Fibroblast of skin of abdomen (primary cell): ENCODE measurements at regions not wholly inside any gene's neighbourhood (a gene's known extent, or its start where the extent isn't known, plus 50 kb on each side); places are given as distances from the start of the nearest gene placed in this dataset.
"Not testable (repeated sequence)": the region's sequence is repeated elsewhere in the genome, so short reads cannot be mapped to it uniquely, and the experiment has no call there.

Source experiments
- DNase-seq: peaks from one replicate; pipeline ENCODE4 v3.0.0-alpha.2; 2013

- no peak for DNase-seq
Observed at GRCh38 chr17:43315858-43316521, 82.2 kb upstream of the RNU2-1 start.

DNA sequence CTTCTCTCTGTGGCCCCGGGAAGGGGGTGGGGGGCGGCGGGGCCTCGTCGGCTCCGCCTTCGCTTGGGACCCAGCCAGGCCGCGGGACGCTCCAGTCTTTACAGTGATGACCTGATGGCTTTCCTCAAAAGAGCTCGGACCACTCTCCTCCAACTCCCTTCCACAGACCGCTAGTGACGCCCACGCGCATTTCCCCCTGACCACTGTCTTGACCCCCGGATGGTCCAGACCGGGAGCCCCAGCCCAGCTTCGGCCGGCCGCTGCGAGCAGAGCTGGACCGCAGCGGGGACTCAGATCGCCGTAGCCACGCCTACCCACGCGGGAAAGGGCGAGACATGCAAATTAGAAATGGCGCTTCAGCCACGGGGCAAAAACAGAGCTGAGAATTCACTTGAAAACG lies 81.6 kb upstream of the RNU2-1 start:
- no peak for DNase-seq

- DNase-seq: no peak
Observed at GRCh38 chr17:43314611-43315011, 80.8 kb upstream of the RNU2-1 start.

GRCh38 chr17:43312011-43312410 lies 78.2 kb upstream of the RNU2-1 start:
- no peak for DNase-seq

GRCh38 chr17:43309505-43310332 lies 75.9 kb upstream of the RNU2-1 start:
- no peak for DNase-seq

- DNase-seq: no peak
Observed at GRCh38 chr17:43308999-43309398, 75.2 kb upstream of the RNU2-1 start.

GRCh38 chr17:43304792-43305191 lies 71.0 kb upstream of the RNU2-1 start:
- not testable (repeated sequence) for DNase-seq

DNA sequence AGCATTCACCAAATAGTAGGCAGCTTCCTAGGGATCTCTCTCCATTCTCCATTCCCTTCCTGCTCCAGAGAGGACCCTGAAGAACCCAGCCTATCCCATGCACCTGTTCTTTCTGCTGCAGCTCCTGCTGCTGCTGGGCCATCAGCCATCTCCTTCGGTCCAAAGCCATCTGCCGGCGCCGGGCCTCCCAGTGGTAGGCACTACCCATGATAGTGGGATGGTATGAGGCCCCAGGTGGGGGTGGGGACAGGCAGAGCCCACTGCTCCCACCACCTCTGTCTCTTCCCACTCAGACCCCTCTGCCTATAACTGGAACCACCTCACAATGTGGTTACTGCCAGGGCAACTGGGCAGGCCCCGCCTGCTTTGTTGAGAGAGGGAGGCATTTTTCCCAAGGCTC lies 69.3 kb upstream of the RNU2-1 start:
- DNase-seq: not testable (repeated sequence)

GRCh38 chr17:43299300-43300076 lies 65.7 kb upstream of the RNU2-1 start:
- DNase-seq: not testable (repeated sequence)

GRCh38 chr17:43289670-43290069 lies 55.9 kb upstream of the RNU2-1 start:
- DNase-seq: not testable (repeated sequence)

DNA sequence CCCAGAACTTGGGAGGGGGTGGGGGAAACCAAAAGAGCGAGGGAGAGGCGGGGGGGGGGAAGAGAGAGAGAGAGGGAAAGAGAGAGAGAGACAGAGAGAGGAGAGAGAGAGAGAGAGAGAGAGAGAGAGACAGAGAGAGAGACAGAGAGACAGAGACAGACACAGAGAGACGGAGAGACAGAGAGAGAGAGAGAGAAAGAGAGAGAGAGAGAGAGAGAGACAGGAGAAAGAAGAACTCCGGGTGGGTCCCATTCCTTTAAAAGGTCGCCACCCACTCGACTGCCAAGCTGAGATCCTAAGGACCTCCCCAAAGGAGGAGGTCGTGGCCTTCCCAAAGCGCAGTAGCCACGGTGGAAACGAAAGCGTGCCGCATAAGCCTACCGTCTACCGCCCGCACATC lies 49.8 kb upstream of the RNU2-1 start:
- DNase-seq: not testable (repeated sequence)
